IPS DF 6.9 (cell line): ENCODE measurements at regions not wholly inside any gene's neighbourhood (a gene's known extent, or its start where the extent isn't known, plus 50 kb on each side); places are given as distances from the start of the nearest gene placed in this dataset.

ENCODE experiments used
- DNase-seq: peaks from one replicate; pipeline ENCODE4 v3.0.0-alpha.2; 2013; ENCODE audit warnings: low read depth, low spot score
- H3K27ac ChIP-seq: one replicate; pipeline ENCODE4 v1.5.1; 2013; ENCODE audit warnings: low read length, control low read depth
- H3K27me3 ChIP-seq: 2 replicates; pipeline ENCODE4 v1.6.1; 2013; ENCODE audit warnings: mild to moderate bottlenecking, low read length; ENCODE audit not compliant: control insufficient read depth, insufficient read depth
- H3K36me3 ChIP-seq: 2 replicates; pipeline ENCODE4 v1.6.1; 2013; ENCODE audit warnings: low read length; ENCODE audit not compliant: control insufficient read depth, insufficient read depth
- H3K4me1 ChIP-seq: 2 replicates; pipeline ENCODE4 v1.6.1; 2013; ENCODE audit warnings: low read length; ENCODE audit not compliant: control insufficient read depth, insufficient read depth
- H3K4me3 ChIP-seq: 2 replicates; pipeline ENCODE4 v1.5.1; 2013; ENCODE audit warnings: mild to moderate bottlenecking, low read length
- H3K9me3 ChIP-seq: 2 replicates; pipeline ENCODE4 v1.6.1; 2013; ENCODE audit warnings: low read length, inconsistent platforms; ENCODE audit not compliant: control insufficient read depth, insufficient read depth
- WGBS: extraction: QIAGEN DNeasy Blood & Tissue Kit; methylation state at CpG from one replicate; pipeline ENCODE4 v1.1.7; 2013; ENCODE audit warnings: mixed read lengths, missing lambda C conversion rate; ENCODE audit not compliant: insufficient read length, insufficient coverage; 5-methylcytosine and 5-hydroxymethylcytosine counted together

GRCh38 chr1:60969971-60970509, 112.3 kb upstream of the NFIA start:
- DNase-seq = no peak
- WGBS = no CpG with 5 or more reads among the region's 9 CpGs
- Histone ChIP-seq H3K4me3 (no peak overlapping the region), H3K36me3 (no peaks in the 10 kb centered on the region), H3K27ac (no peak overlapping the region), H3K9me3 (peaks cover 2% of the 10 kb centered on the region), H3K4me1 (peaks cover 1% of the 10 kb centered on the region; the same call in 1 of the 2 replicates), H3K27me3 (no peaks in the 10 kb centered on the region)

- Histone ChIP-seq H3K27ac (no peak overlapping the region), H3K4me1 (peaks cover 1% of the 10 kb centered on the region; the same call in 1 of the 2 replicates), H3K9me3 (peaks cover 4% of the 10 kb centered on the region), H3K4me3 (no peak overlapping the region), H3K27me3 (no peaks in the 10 kb centered on the region), H3K36me3 (no peaks in the 10 kb centered on the region)
- WGBS = no CpG with 5 or more reads among the region's 2 CpGs
- DNase-seq = no peak
These were observed 117.0 kb upstream of the NFIA start for GRCh38 chr1:60965280-60965854.

GRCh38 chr1:60963167-60963940, 119.0 kb upstream of the NFIA start:
- Histone ChIP-seq H3K27ac (no peak overlapping the region), H3K4me1 (no peaks in the 10 kb centered on the region), H3K4me3 (no peak overlapping the region), H3K27me3 (no peaks in the 10 kb centered on the region), H3K36me3 (no peaks in the 10 kb centered on the region), H3K9me3 (peaks cover 4% of the 10 kb centered on the region)
- no CpG with 5 or more reads among the region's 7 CpGs for WGBS
- DNase-seq = no peak

DNA sequence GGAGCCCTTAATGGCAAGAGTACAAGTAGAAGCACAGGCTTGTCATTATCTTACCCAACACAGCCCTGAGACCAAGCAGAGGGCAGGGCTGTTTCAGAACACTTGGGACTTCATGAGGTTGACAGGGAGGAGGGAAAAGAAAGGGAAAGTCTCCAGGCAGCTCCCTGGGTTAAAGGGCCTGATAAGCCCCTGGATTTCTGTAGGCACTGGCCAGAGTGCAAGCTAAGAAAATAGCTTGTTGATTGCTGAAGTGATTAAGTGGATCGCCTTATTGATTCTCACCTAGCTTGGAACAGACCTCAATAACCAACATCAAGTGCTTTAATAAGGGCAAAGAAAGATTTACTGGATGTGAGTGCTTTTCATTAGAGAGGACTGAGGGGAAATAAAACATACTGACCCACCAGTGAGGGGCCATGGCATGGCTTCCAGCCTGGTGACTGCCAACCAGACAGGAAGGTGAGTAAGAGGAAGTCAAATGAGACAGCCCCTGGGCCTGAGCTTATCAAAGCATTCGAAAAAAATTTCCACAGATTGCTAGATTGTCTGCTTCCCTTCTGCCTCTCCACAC, 121.4 kb upstream of the NFIA start:
- no peaks in the 10 kb centered on the region for H3K27me3 ChIP-seq
- no peaks in the 10 kb centered on the region for H3K36me3 ChIP-seq
- H3K4me1 ChIP-seq = no peaks in the 10 kb centered on the region
- no peak for DNase-seq
- WGBS = no CpG with 5 or more reads among the region's 2 CpGs
- no peak overlapping the region for H3K27ac ChIP-seq
- peaks cover 4% of the 10 kb centered on the region for H3K9me3 ChIP-seq
- H3K4me3 ChIP-seq = no peak overlapping the region

DNA sequence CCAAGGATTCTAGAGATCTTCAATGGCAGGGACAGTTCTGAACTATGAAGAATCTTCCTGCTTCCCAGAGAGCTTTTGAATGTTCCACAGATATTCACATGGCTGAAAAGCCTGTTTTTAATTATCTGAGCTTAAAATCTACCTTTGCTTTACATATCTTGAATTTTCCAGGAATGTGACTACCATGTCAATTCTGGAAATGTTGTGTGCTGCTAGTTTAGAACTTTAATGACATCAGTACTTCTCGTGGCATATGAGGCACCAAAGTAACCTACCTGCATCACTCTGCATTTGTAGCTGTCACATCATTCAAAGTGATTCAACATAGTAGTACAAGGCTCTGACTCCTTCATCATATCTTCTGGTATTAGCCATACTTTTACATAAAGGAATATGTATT, 122.7 kb upstream of the NFIA start:
- H3K27ac ChIP-seq = no peak overlapping the region
- H3K4me1 ChIP-seq = no peaks in the 10 kb centered on the region
- H3K4me3 ChIP-seq = no peak overlapping the region
- WGBS = no CpG with 5 or more reads among the region's 1 CpG
- H3K9me3 ChIP-seq = no peaks in the 10 kb centered on the region
- no peaks in the 10 kb centered on the region for H3K36me3 ChIP-seq
- no peak for DNase-seq
- H3K27me3 ChIP-seq = no peaks in the 10 kb centered on the region

- Histone ChIP-seq H3K27ac (no peak overlapping the region), H3K27me3 (no peaks in the 10 kb centered on the region), H3K9me3 (no peaks in the 10 kb centered on the region), H3K4me3 (no peak overlapping the region), H3K4me1 (no peaks in the 10 kb centered on the region), H3K36me3 (no peaks in the 10 kb centered on the region)
- DNase-seq = no peak
- WGBS = no CpG with 5 or more reads among the region's 3 CpGs
These were observed 124.4 kb upstream of the NFIA start for GRCh38 chr1:60958001-60958400.

- Histone ChIP-seq H3K4me3 (no peak overlapping the region), H3K4me1 (no peaks in the 10 kb centered on the region), H3K9me3 (no peaks in the 10 kb centered on the region), H3K27me3 (no peaks in the 10 kb centered on the region), H3K27ac (no peak overlapping the region), H3K36me3 (no peaks in the 10 kb centered on the region)
- WGBS = no CpG with 5 or more reads among the region's 3 CpGs
- DNase-seq = no peak
These were observed 125.8 kb upstream of the NFIA start for GRCh38 chr1:60956520-60956919.

GRCh38 chr1:60952612-60953111, 129.7 kb upstream of the NFIA start:
- Histone ChIP-seq H3K9me3 (no peaks in the 10 kb centered on the region), H3K27ac (no peak overlapping the region), H3K36me3 (no peaks in the 10 kb centered on the region), H3K27me3 (no peaks in the 10 kb centered on the region), H3K4me3 (no peak overlapping the region), H3K4me1 (peaks cover 2% of the 10 kb centered on the region)
- WGBS = no CpG with 5 or more reads among the region's 10 CpGs
- DNase-seq = no peak

DNA sequence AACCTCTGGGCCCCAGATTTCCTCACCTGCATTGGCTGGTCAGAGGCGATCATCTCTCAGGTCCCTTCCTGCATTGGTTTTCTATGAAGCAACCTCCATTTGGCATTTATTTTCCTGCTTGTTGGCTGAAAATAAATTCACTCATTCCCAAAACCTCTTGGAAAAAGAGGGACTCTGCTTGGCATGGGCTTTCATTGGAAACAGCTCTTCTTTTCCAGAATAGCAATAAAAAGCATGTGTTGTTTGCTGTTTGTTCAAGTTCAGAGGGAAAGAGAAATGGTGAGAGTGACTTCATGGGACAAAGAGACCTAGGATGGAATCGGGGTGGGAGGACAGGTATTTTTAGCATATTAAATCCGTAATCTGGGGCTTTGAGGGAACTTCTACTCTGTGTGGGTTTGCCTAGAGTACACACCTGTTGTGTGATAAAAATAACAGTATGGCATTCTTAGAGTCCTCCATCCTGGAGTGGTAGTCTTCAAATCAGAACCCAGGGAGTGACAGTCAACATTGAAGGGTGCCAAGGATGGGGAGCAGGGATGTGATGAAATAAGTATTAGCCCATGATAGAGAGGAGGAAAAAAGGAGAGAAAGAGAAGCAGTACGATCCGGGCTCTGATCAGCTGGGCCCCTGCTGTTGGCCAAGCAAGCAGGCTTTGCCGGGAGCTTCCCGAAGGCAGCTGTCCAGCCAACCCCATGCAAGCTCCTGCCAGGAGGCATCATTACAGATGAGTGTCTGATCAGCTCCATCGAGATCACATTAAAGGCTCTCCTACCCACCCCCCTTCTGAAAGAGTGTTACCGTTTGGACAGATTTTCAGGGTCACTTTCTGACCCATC, 131.9 kb upstream of the NFIA start:
- Histone ChIP-seq H3K27ac (no peak overlapping the region), H3K4me1 (peaks cover 2% of the 10 kb centered on the region)
- WGBS = no CpG with 5 or more reads among the region's 9 CpGs

GRCh38 chr1:60949826-60950197, 132.5 kb upstream of the NFIA start:
- H3K9me3 ChIP-seq = no peaks in the 10 kb centered on the region
- no peaks in the 10 kb centered on the region for H3K27me3 ChIP-seq
- H3K4me1 ChIP-seq = peaks cover 2% of the 10 kb centered on the region
- H3K36me3 ChIP-seq = no peaks in the 10 kb centered on the region
- DNase-seq = no peak
- H3K4me3 ChIP-seq = no peak overlapping the region
- WGBS = no CpG with 5 or more reads among the region's 3 CpGs
- H3K27ac ChIP-seq = no peak overlapping the region

More for the DNA sequence above, 131.9 kb upstream of the NFIA start:
- Histone ChIP-seq H3K27me3 (no peaks in the 10 kb centered on the region), H3K9me3 (no peaks in the 10 kb centered on the region), H3K4me3 (no peak overlapping the region), H3K36me3 (no peaks in the 10 kb centered on the region)
- no peak for DNase-seq
